ENCODE measurements at regions not wholly inside any gene's neighbourhood (a gene's known extent, or its start where the extent isn't known, plus 50 kb on each side); places are given as distances from the start of the nearest gene placed in this dataset.

DNA sequence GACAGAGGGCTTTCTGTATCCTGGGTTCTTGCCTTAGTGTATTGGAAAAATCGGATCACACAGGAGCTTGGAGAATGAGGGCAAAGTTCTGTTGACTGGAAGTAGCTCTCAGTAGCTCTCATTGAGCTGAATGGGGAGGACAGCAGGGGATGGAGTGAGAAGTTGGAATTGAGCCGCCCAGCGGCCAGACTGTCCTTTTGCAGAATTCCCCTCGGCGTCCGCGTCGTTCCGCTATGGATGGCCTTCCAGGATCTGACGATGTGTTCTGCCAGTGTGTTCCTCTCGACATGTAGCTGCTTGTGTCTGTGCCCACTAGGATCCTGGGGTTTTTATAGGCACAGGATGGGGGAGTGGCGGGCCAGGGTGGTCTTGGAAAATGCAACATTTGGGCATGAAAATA is 351.8 kb upstream of the SEMA3A start:
- ChIA-PET POLR2A (interaction anchor here (1.0 kb wide), 1 partner anchor 21 kb away, joined by 3 read pairs; no protein-coding TSS in a partner anchor), CTCF (ENCODE audit: unreplicated experiment) (no interaction called here)
- intact Hi-C loops (cut with micrococcal nuclease; ENCODE audit: unreplicated experiment), result no loop called here
- Histone ChIP-seq H4K20me1 (ENCODE audit: insufficient read depth, low read length) (no peaks in the 10 kb centered on the region), H3K4me2 (ENCODE audit: low read length) (no peak overlapping the region), H3K36me3 (ENCODE audit: insufficient read depth, low read length) (no peaks in the 10 kb centered on the region), H3K4me1 (ENCODE audit: insufficient read depth, low read length, poor library complexity, severe bottlenecking) (no peaks in the 10 kb centered on the region), H3K27ac (ENCODE audit: low read depth, low read length, poor library complexity, severe bottlenecking) (no peak overlapping the region), H3K4me3 (ENCODE audit: low read depth, low read length, poor library complexity, severe bottlenecking) (no peak overlapping the region), H2AFZ (ENCODE audit: low read length) (no peak overlapping the region), H3K79me2 (ENCODE audit: insufficient read depth, low read depth, low read length) (no peaks in the 10 kb centered on the region), H3K9me2 (ENCODE audit: insufficient read depth, low read length) (no peaks in the 10 kb centered on the region), H3K9me3 (ENCODE audit: low read length) (no peaks in the 10 kb centered on the region)
- no peak for TF ChIP-seq EZH2phosphoT487 (IDR thresholded peaks at IDR 0.05; ENCODE audit: borderline replicate concordance, low read depth, low read length)
- TF ChIP-seq, protein P1, sequence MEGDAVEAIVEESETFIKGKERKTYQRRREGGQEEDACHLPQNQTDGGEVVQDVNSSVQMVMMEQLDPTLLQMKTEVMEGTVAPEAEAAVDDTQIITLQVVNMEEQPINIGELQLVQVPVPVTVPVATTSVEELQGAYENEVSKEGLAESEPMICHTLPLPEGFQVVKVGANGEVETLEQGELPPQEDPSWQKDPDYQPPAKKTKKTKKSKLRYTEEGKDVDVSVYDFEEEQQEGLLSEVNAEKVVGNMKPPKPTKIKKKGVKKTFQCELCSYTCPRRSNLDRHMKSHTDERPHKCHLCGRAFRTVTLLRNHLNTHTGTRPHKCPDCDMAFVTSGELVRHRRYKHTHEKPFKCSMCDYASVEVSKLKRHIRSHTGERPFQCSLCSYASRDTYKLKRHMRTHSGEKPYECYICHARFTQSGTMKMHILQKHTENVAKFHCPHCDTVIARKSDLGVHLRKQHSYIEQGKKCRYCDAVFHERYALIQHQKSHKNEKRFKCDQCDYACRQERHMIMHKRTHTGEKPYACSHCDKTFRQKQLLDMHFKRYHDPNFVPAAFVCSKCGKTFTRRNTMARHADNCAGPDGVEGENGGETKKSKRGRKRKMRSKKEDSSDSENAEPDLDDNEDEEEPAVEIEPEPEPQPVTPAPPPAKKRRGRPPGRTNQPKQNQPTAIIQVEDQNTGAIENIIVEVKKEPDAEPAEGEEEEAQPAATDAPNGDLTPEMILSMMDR (conservative IDR thresholded peaks at IDR 0.05; ENCODE audit: low read length), result no peak
- no TSS peak for BruUV-seq (replicated peaks)
- no peak for DNase-seq (ENCODE audit: low spot score)

DNA sequence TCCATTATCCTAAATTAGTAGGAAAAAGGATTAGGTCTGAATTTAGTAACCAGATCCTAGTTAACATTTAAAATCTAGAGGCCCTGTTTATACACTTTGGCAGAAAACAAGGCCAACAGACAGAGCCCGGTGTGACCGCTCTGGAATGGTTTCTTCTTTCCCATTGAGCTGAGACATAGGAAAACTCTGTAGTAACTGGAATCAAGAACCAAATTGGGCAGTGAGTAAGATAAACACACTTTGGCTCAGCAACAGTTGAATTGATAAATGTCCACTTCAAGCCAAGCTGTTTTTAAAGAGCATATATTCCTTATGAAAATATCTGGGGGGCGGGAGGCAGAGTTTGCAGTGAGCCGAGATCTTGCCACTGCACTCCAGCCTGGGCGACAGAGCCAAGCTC is 343.7 kb upstream of the SEMA3A start:
- ChIA-PET POLR2A (interaction anchor here (0.9 kb wide), 1 partner anchor 16 kb away, joined by 3 read pairs; no protein-coding TSS in a partner anchor), CTCF (ENCODE audit: unreplicated experiment) (no interaction called here)
- H3K9me3 ChIP-seq (ENCODE audit: low read length), result no peaks in the 10 kb centered on the region
- DNase-seq (ENCODE audit: low spot score), result no peak
- no peak overlapping the region for H3K4me2 ChIP-seq (ENCODE audit: low read length)
- no peak overlapping the region for H2AFZ ChIP-seq (ENCODE audit: low read length)
- no peak overlapping the region for H3K27ac ChIP-seq (ENCODE audit: low read depth, low read length, poor library complexity, severe bottlenecking)
- no peaks in the 10 kb centered on the region for H3K36me3 ChIP-seq (ENCODE audit: insufficient read depth, low read length)
- H3K79me2 ChIP-seq (ENCODE audit: insufficient read depth, low read depth, low read length), result no peaks in the 10 kb centered on the region
- H3K4me1 ChIP-seq (ENCODE audit: insufficient read depth, low read length, poor library complexity, severe bottlenecking), result no peaks in the 10 kb centered on the region
- intact Hi-C loops (cut with micrococcal nuclease; ENCODE audit: unreplicated experiment), result no loop called here
- no TSS peak for BruUV-seq (replicated peaks)
- no peaks in the 10 kb centered on the region for H3K9me2 ChIP-seq (ENCODE audit: insufficient read depth, low read length)
- TF ChIP-seq, protein P1 (conservative IDR thresholded peaks at IDR 0.05; ENCODE audit: low read length), result no peak
- no peak for TF ChIP-seq EZH2phosphoT487 (IDR thresholded peaks at IDR 0.05; ENCODE audit: borderline replicate concordance, low read depth, low read length)
- no peaks in the 10 kb centered on the region for H4K20me1 ChIP-seq (ENCODE audit: insufficient read depth, low read length)
- no peak overlapping the region for H3K4me3 ChIP-seq (ENCODE audit: low read depth, low read length, poor library complexity, severe bottlenecking)

DNA sequence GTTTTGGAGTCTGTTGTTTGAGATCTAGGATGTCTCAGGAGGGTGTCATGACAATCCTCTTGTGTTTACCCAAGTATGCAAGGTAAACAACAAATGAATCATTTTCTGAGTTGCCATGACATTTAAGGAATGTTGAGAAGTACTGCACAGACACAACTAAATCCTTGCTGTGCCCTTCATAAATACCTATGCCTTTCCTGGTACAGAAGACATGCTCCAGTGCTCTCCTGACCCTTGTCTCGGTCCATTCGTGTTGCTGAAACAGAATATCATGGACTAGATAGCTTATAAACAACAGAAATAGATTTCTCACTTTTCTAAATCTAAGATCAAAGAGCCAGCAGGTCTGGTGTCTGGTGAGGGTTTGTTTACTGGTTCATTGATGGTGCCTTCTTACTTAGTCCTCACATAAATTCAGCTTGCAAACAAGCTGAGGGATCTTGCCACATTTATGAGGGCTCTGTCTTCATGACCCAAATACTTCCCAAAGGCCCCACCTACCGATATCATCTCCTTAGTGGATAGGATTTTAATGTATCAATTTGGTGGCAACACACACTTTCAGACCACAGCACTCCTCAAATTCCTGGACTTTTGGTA is 341.8 kb upstream of the SEMA3A start:
- CTCF ChIA-PET (ENCODE audit: unreplicated experiment), result no interaction called here
- H3K79me2 ChIP-seq (ENCODE audit: insufficient read depth, low read depth, low read length), result no peaks in the 10 kb centered on the region
- TF ChIP-seq, protein P1 (conservative IDR thresholded peaks at IDR 0.05; ENCODE audit: low read length), result no peak
- no peak for TF ChIP-seq EZH2phosphoT487 (IDR thresholded peaks at IDR 0.05; ENCODE audit: borderline replicate concordance, low read depth, low read length)
- no peaks in the 10 kb centered on the region for H3K36me3 ChIP-seq (ENCODE audit: insufficient read depth, low read length)
- H3K4me3 ChIP-seq (ENCODE audit: low read depth, low read length, poor library complexity, severe bottlenecking), result no peak overlapping the region
- H3K9me3 ChIP-seq (ENCODE audit: low read length), result no peaks in the 10 kb centered on the region
- intact Hi-C loops (cut with micrococcal nuclease; ENCODE audit: unreplicated experiment), result no loop called here
- DNase-seq (ENCODE audit: low spot score), result no peak
- H3K27ac ChIP-seq (ENCODE audit: low read depth, low read length, poor library complexity, severe bottlenecking), result no peak overlapping the region
- H3K9me2 ChIP-seq (ENCODE audit: insufficient read depth, low read length), result no peaks in the 10 kb centered on the region
- no peak overlapping the region for H2AFZ ChIP-seq (ENCODE audit: low read length)
- no peak overlapping the region for H3K4me2 ChIP-seq (ENCODE audit: low read length)
- POLR2A ChIA-PET, result no interaction called here
- H3K4me1 ChIP-seq (ENCODE audit: insufficient read depth, low read length, poor library complexity, severe bottlenecking), result no peaks in the 10 kb centered on the region
- H4K20me1 ChIP-seq (ENCODE audit: insufficient read depth, low read length), result no peaks in the 10 kb centered on the region
- no TSS peak for BruUV-seq (replicated peaks)
